ENCODE measurements at regions not wholly inside any gene's neighbourhood (a gene's known extent, or its start where the extent isn't known, plus 50 kb on each side); places are given as distances from the start of the nearest gene placed in this dataset.

DNA sequence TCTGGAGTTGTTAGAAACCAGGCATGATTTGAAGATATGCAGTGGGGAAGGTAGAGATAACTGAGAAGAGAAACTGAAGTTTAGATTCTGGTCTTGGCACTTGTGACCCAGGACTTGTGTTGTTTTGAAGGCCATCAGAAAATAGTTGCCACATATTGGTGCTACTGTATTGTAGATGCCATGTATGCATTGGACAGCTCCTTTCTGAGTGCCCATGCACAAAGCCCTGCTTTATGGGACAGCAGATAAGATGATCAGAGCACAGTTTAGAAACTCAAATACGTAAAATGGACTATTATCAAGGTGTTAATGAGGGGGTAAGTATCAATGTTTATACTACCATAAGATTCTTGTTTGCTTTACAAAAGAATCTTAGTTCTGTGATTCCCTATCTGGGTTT, 84.9 kb downstream of the KIF4B start:
- Histone ChIP-seq H3K27me3 (replicated peaks; ENCODE audit: control insufficient read depth, insufficient read depth, low read length) (no peaks in the 10 kb centered on the region), H3K4me3 (replicated peaks; ENCODE audit: low read depth, low read length) (no peak overlapping the region), H3K36me3 (ENCODE audit: control insufficient read depth, insufficient read depth, low read length) (no peaks in the 10 kb centered on the region)
- TF ChIP-seq, protein P1, sequence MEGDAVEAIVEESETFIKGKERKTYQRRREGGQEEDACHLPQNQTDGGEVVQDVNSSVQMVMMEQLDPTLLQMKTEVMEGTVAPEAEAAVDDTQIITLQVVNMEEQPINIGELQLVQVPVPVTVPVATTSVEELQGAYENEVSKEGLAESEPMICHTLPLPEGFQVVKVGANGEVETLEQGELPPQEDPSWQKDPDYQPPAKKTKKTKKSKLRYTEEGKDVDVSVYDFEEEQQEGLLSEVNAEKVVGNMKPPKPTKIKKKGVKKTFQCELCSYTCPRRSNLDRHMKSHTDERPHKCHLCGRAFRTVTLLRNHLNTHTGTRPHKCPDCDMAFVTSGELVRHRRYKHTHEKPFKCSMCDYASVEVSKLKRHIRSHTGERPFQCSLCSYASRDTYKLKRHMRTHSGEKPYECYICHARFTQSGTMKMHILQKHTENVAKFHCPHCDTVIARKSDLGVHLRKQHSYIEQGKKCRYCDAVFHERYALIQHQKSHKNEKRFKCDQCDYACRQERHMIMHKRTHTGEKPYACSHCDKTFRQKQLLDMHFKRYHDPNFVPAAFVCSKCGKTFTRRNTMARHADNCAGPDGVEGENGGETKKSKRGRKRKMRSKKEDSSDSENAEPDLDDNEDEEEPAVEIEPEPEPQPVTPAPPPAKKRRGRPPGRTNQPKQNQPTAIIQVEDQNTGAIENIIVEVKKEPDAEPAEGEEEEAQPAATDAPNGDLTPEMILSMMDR (IDR thresholded peaks at IDR 0.05; ENCODE audit: insufficient read depth, low read length, poor library complexity, severe bottlenecking) = no peak
- no peak for DNase-seq (ENCODE audit: extremely low read depth, insufficient read length)

DNA sequence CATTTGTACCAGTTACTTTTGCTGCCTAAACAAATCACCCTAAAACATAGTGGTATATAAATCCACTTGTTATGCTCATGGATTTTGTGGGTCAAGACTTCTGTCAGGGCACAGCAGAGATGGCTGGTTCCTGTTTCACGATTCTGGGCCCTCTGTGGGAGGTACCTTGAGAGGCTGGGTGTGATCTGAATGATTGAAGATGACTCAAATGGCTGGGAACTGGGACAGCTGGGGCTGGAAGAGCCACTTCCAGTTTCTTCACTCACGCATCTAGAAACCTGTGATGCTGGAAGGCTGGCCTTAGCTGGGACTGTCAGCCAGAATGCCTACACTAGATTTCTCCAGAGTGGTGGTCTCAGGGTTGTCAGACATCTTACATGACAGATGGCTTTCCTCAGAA, 88.1 kb downstream of the KIF4B start:
- TF ChIP-seq, protein P1 (IDR thresholded peaks at IDR 0.05; ENCODE audit: insufficient read depth, low read length, poor library complexity, severe bottlenecking) = no peak
- no peaks in the 10 kb centered on the region for H3K27me3 ChIP-seq (replicated peaks; ENCODE audit: control insufficient read depth, insufficient read depth, low read length)
- H3K36me3 ChIP-seq (ENCODE audit: control insufficient read depth, insufficient read depth, low read length) = no peaks in the 10 kb centered on the region
- DNase-seq (ENCODE audit: extremely low read depth, insufficient read length) = no peak
- no peak overlapping the region for H3K4me3 ChIP-seq (replicated peaks; ENCODE audit: low read depth, low read length)

DNA sequence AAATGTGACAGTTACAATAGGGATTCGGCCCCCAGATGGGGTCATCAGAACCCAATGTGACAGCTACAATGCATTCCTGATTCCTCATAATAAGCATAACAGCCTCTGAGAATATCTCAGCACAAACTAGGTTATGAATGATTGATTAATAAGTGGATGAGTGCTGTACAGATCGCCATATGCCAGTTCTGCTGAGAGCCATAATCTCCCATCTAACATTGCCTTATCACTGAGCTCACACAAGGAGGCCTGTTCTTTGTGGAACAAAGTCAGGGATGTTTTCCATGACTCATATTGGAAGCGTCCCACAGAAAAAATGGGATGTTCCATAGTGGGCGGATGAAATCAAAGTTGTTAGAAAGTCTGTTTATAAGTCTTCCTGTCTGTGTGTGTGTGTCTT, 89.6 kb downstream of the KIF4B start:
- no peaks in the 10 kb centered on the region for H3K27me3 ChIP-seq (replicated peaks; ENCODE audit: control insufficient read depth, insufficient read depth, low read length)
- TF ChIP-seq, protein P1 (IDR thresholded peaks at IDR 0.05; ENCODE audit: insufficient read depth, low read length, poor library complexity, severe bottlenecking) = no peak
- no peak overlapping the region for H3K4me3 ChIP-seq (replicated peaks; ENCODE audit: low read depth, low read length)
- no peaks in the 10 kb centered on the region for H3K36me3 ChIP-seq (ENCODE audit: control insufficient read depth, insufficient read depth, low read length)
- no peak for DNase-seq (ENCODE audit: extremely low read depth, insufficient read length)

DNA sequence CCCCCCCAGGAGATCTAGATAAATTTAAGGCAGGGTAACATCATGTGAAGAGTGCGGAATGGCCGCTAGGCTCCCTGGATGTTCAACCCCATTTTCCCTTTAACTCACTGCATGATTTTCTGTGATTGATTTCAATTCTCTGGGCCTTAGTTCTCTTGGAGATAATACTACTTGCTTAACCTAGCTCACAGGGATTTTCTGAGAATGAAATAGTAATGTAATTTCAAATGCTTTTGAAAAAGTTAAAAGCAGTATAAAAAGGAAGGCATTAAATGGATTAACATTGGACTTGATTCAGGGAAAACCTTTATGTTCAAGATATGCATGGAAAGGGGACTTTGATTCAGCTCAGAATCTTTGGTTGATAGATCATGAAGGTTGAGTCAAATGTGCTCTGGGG, 90.9 kb downstream of the KIF4B start:
- Histone ChIP-seq H3K27me3 (replicated peaks; ENCODE audit: control insufficient read depth, insufficient read depth, low read length) (no peaks in the 10 kb centered on the region), H3K4me3 (replicated peaks; ENCODE audit: low read depth, low read length) (no peak overlapping the region), H3K36me3 (ENCODE audit: control insufficient read depth, insufficient read depth, low read length) (no peaks in the 10 kb centered on the region)
- no peak for DNase-seq (ENCODE audit: extremely low read depth, insufficient read length)
- TF ChIP-seq, protein P1 (IDR thresholded peaks at IDR 0.05; ENCODE audit: insufficient read depth, low read length, poor library complexity, severe bottlenecking) = no peak

DNA sequence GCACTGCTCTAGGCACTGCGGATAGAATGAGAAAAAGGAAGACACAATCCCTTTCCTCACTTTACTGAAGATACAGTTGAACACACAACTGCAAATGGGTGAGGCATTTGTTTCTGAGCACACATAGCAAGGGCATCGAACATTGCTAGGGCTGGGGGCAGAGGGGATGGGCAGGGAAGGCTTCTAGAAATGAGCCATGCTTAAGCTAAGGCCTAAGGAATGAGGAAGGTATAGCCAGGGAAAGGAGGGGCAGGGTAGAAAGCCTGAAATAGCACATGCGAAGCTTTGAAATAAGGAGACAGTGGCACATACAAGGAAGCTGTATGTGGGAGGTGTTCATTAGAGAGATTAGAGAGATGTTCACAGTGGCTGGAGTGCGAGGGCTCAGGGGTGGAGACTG, 92.7 kb downstream of the KIF4B start:
- TF ChIP-seq, protein P1 (IDR thresholded peaks at IDR 0.05; ENCODE audit: insufficient read depth, low read length, poor library complexity, severe bottlenecking) = no peak
- no peaks in the 10 kb centered on the region for H3K36me3 ChIP-seq (ENCODE audit: control insufficient read depth, insufficient read depth, low read length)
- no peak for DNase-seq (ENCODE audit: extremely low read depth, insufficient read length)
- H3K27me3 ChIP-seq (replicated peaks; ENCODE audit: control insufficient read depth, insufficient read depth, low read length) = no peaks in the 10 kb centered on the region
- H3K4me3 ChIP-seq (replicated peaks; ENCODE audit: low read depth, low read length) = no peak overlapping the region

DNA sequence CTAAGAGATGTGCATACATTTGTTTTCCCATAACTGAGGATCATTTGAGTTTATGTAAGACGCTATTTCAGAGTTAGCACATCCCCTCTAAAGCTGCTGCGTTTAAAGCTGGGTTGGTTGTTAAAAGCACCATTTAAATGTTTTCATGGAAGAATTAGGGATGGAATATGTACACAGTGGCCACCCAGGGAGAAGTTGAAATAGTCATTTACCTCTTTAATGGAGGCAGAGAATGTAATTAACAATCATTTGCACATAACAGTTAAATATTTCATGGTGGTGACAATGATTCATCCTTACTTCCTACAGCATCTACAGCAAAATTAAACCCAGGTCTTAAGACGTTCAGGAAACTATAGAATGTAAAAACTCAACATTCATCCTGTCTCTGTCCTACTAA, 100.3 kb downstream of the KIF4B start:
- no peaks in the 10 kb centered on the region for H3K27me3 ChIP-seq (replicated peaks; ENCODE audit: control insufficient read depth, insufficient read depth, low read length)
- no peak for DNase-seq (ENCODE audit: extremely low read depth, insufficient read length)
- H3K36me3 ChIP-seq (ENCODE audit: control insufficient read depth, insufficient read depth, low read length) = no peaks in the 10 kb centered on the region
- TF ChIP-seq, protein P1 (IDR thresholded peaks at IDR 0.05; ENCODE audit: insufficient read depth, low read length, poor library complexity, severe bottlenecking) = no peak
- no peak overlapping the region for H3K4me3 ChIP-seq (replicated peaks; ENCODE audit: low read depth, low read length)

Data from GM06990 (cell line).